Iris pigment epithelial cell (primary cell): ENCODE measurements at regions not wholly inside any gene's neighbourhood (a gene's known extent, or its start where the extent isn't known, plus 50 kb on each side); places are given as distances from the start of the nearest gene placed in this dataset.

Experiments used
- DNase-seq: peaks from one replicate; pipeline ENCODE4 v3.0.0-alpha.2; 2011; ENCODE audit warnings: low read depth

DNA sequence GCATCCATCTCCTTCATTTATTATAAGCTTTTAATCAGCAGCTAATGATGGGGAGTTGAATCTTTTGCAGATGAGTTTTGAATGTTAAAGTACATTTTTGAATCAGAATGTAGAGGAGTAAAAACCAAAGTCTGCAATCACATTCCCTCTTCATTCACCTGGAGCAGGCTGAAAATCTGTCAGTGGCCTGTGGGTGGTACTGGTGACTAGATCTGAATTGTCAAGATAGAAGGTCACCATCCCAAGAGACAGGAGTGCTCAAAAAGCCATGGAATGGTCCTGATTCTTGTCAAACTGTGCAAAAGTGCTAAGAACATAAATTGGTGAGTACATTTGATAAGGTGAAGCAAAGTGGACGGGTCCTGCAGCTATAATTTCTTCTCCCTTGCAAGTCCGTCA lies 881.3 kb upstream of the NR2F2 start:
- DNase-seq, result no peak

DNA sequence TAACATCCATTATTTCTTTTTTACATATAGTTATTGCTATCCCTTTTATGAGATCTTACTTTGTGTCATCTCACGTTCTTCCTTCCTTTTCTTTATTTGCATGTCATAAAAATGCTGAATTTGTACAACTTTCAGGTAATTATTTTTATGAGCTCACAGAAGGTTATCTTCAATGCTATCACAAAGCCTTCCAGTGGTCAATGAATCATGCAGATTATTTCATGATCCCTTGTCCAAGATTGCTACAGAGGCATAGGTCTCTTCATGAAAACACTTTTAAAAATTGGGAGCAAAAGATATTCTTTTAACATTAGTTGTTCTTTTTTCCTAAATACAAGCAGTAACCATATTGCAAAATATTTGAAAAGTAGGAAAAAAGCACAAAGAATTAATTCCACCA lies 880.1 kb upstream of the NR2F2 start:
- DNase-seq, result no peak

DNA sequence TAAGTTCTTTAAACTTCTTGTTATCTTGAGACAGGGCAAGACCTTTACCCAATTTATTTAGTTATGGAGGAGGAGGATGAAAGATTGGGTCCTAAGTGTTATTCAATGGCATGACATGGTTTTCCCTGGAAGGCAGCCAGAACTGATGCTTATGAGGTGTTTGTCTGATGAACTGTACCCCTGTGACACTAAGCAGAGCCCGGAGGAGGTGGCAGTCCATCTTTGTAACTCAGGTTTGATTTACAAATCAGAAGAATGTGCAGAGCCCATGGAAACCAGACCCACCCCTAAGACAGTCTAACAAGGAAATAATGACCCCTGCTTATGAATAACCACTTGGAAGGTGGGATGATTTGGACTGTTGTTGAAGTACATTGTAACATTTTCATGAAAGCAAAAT lies 878.6 kb upstream of the NR2F2 start:
- no peak for DNase-seq

DNA sequence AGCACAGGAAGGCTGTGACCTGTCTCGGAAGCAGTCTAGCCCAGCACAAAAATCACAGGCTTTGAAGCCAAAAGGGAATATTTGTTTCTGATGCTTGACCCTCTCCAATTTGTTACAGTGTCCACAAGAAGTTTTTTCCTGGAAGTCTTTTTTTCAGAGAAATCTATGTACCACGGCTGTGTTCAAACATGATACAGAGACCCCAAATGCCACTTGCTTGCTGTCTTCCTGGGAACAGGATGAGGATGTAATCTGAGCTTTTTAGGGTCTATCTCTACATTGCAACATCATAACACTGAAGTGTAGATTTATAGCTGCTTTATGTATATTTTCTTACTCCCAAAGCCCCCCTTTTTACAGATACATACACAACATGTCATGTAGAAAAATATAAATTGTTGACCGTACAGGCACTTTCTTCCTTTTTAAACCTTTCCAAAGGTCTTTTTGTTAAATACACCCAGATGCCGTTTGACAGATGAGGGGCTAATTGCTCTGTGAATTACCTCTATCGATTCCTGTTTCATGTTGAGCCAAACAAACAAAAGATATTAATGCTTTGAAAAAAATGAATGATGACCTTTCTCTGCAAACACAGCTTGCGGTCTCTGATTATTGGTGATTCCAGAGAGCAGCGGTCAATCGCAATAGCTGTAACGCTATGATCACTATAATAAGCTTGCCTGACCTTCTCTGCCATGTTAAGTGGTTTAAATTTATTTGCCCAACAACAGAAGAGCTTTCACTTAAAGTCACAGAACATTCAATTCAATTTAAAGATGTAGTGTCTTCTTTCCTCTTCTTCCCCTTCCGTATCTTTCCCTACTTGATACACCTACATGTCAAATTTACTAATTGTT lies 875.9 kb upstream of the NR2F2 start:
- no peak for DNase-seq

DNA sequence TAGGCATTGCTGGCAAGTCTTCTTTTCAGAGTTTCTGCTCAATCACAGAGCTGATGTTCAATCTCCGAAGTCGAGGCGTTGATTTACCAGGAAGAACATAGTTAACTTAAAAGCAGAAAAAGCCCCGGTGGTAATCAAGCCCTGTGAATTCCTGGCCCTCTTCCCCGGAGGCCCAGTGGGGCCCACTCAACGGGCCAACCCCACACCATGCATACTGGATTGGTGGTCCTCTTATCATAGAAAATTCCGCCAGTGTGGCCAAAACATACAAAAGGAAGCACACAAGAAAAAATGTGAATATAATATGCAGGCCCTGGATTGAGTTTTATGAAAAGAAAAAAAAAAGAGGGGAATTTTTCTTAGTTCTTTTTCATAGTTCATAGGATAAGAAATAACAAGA lies 873.0 kb upstream of the NR2F2 start:
- DNase-seq, result no peak

DNA sequence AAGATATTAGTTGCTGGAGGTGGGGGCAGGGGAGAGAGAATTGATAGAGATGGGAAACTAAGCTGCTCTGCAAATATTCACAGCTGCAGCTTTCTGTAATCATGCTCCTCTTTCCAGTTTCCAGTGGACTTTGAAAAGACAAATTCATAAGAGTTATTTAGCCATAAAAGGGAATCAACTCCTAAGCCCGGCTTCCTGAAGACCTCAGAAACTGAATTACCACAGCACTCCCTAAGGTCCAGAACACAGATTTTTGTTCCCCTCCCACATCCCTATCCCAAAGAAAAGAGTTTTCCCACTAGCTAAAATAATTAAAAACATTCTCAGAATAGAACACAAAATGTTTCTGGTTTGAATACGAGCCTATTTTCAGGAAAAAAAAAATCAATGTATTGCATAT lies 871.8 kb upstream of the NR2F2 start:
- DNase-seq, result no peak

- DNase-seq, result peak; percentile 28
Observed at GRCh38 chr15:95459273-95459672, 871.2 kb upstream of the NR2F2 start.

DNA sequence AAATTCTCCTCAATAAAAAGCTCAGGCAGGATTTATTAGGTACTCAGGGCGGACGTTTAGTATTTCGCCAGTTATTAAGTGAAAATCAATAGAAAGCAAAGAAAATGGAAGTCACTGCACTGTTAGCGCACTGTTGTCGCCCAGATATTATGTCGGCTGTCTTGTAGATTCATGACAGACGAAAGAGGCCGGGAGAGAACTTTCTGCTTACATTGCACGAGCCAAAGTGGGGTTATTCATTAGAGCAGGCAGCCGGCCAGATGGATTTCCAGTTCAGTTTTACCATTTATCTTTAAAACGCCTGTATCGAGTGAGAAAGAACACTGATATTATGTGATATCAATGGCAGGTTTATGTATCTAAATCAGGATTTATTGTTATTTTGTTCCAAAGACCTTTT lies 866.0 kb upstream of the NR2F2 start:
- DNase-seq, result peak; percentile 38

GRCh38 chr15:95468820-95469219 lies 861.7 kb upstream of the NR2F2 start:
- no peak for DNase-seq

DNA sequence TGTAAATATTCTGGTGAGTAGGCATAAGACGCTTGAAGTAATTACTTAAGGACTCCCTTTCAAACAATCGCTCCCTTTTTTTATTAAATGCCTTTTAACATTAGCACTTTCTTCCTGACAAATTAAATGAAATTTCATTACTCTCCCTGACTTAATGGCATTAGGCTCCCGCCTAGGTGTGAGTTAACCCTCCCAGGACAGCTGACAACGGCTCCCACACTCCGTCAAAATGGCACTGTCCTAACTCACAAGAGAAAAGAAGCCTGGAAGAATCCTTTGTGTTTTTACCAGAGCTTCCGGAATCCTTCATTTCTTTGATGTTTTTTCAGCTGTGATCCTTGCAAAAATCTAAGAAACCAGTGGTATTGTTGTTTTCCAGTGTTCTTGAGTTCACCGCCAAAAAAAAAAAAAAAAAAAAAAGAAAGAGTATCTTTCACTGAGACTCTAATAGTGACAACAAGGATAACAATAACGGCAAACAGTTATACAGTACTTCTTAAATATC lies 861.0 kb upstream of the NR2F2 start:
- DNase-seq, result no peak

GRCh38 chr15:95470529-95470928 lies 860.0 kb upstream of the NR2F2 start:
- no peak for DNase-seq

GRCh38 chr15:95470997-95471689 lies 859.4 kb upstream of the NR2F2 start:
- DNase-seq, result peak; percentile 42

- no peak for DNase-seq
Observed at GRCh38 chr15:95471690-95472086, 858.8 kb upstream of the NR2F2 start.

GRCh38 chr15:95475067-95475466 lies 855.4 kb upstream of the NR2F2 start:
- no peak for DNase-seq

GRCh38 chr15:95479308-95479707 lies 851.2 kb upstream of the NR2F2 start:
- DNase-seq, result no peak

GRCh38 chr15:95485367-95485766 lies 845.1 kb upstream of the NR2F2 start:
- DNase-seq, result no peak

DNA sequence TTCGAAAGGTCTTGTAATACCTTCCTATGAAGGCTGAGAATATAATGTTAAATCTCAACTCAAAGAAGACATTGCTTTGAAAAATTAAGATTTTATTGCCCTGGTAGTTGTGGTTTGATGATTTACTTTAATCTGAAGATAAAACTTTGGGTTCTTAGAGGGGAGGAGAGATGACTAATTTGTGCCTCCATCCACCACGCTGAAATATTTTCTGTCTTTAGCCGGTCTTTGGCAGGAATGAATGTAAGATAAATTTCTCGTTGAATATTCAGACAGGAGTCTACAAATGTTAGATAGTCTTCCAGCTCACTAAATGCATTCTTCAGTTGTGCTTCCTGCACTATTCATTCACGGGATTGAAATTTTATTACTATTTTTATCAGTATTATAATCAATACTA lies 844.3 kb upstream of the NR2F2 start:
- DNase-seq, result peak; percentile 12

DNA sequence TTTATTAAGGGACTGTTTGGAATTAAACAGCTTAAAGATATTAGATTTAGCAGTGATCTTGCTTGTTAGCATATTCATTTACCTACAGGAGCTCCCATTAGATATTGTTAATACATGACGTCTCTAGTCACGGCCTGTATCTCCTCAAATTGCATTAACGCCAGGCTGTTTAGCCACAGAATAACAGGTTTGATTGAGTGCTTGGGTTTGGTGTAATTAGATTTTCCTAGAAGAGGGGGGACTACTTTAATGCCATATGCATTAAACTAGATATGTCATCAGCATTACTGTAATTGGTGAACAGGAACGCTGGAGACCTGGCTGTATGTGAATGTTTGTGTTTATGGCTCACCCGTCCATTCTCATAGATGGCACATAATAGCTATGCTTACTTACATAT lies 841.4 kb upstream of the NR2F2 start:
- DNase-seq, result no peak

- no peak for DNase-seq
Observed at GRCh38 chr15:95492388-95493070, 838.0 kb upstream of the NR2F2 start.

GRCh38 chr15:95494971-95495541 lies 835.4 kb upstream of the NR2F2 start:
- no peak for DNase-seq

- DNase-seq, result no peak
Observed at GRCh38 chr15:95497634-95498033, 832.9 kb upstream of the NR2F2 start.

DNA sequence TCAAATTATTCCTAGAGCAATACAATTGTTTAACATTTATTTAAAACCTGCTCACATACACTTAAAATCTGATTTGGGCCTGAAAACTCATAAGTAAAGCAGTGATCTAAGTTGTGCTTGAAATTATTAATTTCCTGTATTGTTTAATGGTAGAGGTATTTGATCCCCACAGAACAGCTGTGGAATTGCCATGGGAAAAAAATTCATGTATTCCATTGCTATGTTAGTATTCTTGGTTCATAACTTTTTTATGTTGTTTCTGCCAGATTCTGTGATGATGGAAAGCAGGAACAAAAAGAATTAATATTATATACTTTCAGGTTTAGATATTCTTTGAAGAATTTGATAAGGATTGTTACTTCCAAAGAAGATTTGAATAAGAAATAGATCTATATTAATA lies 831.5 kb upstream of the NR2F2 start:
- no peak for DNase-seq

- DNase-seq, result no peak
Observed at GRCh38 chr15:95499397-95499796, 831.1 kb upstream of the NR2F2 start.
